ENCODE measurements at regions not wholly inside any gene's neighbourhood (a gene's known extent, or its start where the extent isn't known, plus 50 kb on each side); places are given as distances from the start of the nearest gene placed in this dataset.

- TF ChIP-seq CTCF (conservative IDR thresholded peaks at IDR 0.05): no peak
- no peak for TF ChIP-seq ZFX (IDR thresholded peaks at IDR 0.05)
- no peak overlapping the region for H3K27ac ChIP-seq
Measured at GRCh38 chr3:27971600-27971999, 249.5 kb upstream of the EOMES start.

- no peak for TF ChIP-seq ZFX (IDR thresholded peaks at IDR 0.05)
- TF ChIP-seq CTCF (conservative IDR thresholded peaks at IDR 0.05): no peak
- H3K27ac ChIP-seq: no peak overlapping the region
Measured at GRCh38 chr3:27976933-27977332, 254.8 kb upstream of the EOMES start.

- TF ChIP-seq ZFX (IDR thresholded peaks at IDR 0.05) (no peak), CTCF (conservative IDR thresholded peaks at IDR 0.05) (no peak)
- no peak overlapping the region for H3K27ac ChIP-seq
Measured at GRCh38 chr3:27978440-27978839, 256.3 kb upstream of the EOMES start.

GRCh38 chr3:27985369-27986035, 255.9 kb upstream of the CMC1 start:
- TF ChIP-seq ZFX (IDR thresholded peaks at IDR 0.05) (no peak), CTCF (conservative IDR thresholded peaks at IDR 0.05) (no peak)
- no peak overlapping the region for H3K27ac ChIP-seq

- TF ChIP-seq CTCF (conservative IDR thresholded peaks at IDR 0.05) (no peak), ZFX (IDR thresholded peaks at IDR 0.05) (no peak)
- no peak overlapping the region for H3K27ac ChIP-seq
Measured at GRCh38 chr3:27986234-27986879, 255.1 kb upstream of the CMC1 start.

- no peak for TF ChIP-seq CTCF (conservative IDR thresholded peaks at IDR 0.05)
- no peak for TF ChIP-seq ZFX (IDR thresholded peaks at IDR 0.05)
Measured at GRCh38 chr3:27990324-27990723, 251.1 kb upstream of the CMC1 start.

GRCh38 chr3:27990837-27991236, 250.6 kb upstream of the CMC1 start:
- no peak overlapping the region for H3K27ac ChIP-seq
- TF ChIP-seq ZFX (IDR thresholded peaks at IDR 0.05): no peak
- no peak for TF ChIP-seq CTCF (conservative IDR thresholded peaks at IDR 0.05)

More at GRCh38 chr3:27990324-27990723, 251.1 kb upstream of the CMC1 start:
- H3K27ac ChIP-seq: no peak overlapping the region

Data from C4-2B (cell line).